Smooth muscle cell (in vitro differentiated cells): ENCODE measurements at regions not wholly inside any gene's neighbourhood (a gene's known extent, or its start where the extent isn't known, plus 50 kb on each side); places are given as distances from the start of the nearest gene placed in this dataset.
"Not testable (repeated sequence)": the region's sequence is repeated elsewhere in the genome, so short reads cannot be mapped to it uniquely, and the experiment has no call there.

Experiments
- DNase-seq: peaks from one replicate; lab custom pipeline; 2025; ENCODE audit not compliant: unreplicated experiment; lab: John Stamatoyannopoulos, UW
- H2AFZ ChIP-seq: fragments of 200-600 bp; sonication (generic); 2 replicates; pipeline ENCODE4 v1.6.0; 2016; ENCODE audit warnings: antibody characterized with exemption, low read depth, mild to moderate bottlenecking
- H3F3A ChIP-seq: fragments of 200-600 bp; sonication (generic); 2 replicates; pipeline ENCODE4 v1.6.0; 2017; ENCODE audit warnings: antibody characterized with exemption, low read depth
- H3K27ac ChIP-seq: fragments of 200-600 bp; sonication (generic); 2 replicates; pipeline ENCODE4 v1.5.1; 2016; ENCODE audit warnings: low read depth, mild to moderate bottlenecking
- H3K27me3 ChIP-seq: fragments of 200-600 bp; sonication (generic); 2 replicates; pipeline ENCODE4 v1.6.1; 2016; ENCODE audit warnings: low read depth, mild to moderate bottlenecking
- H3K36me3 ChIP-seq: fragments of 200-600 bp; sonication (generic); 2 replicates; pipeline ENCODE4 v1.5.1; 2016; ENCODE audit warnings: low read depth
- H3K4me1 ChIP-seq: fragments of 200-600 bp; sonication (generic); 2 replicates; pipeline ENCODE4 v1.5.1; 2016; ENCODE audit warnings: low read depth
- H3K4me2 ChIP-seq: fragments of 200-600 bp; sonication (generic); 2 replicates; pipeline ENCODE4 v1.6.0; 2016; ENCODE audit warnings: mild to moderate bottlenecking
- H3K4me3 ChIP-seq: fragments of 200-600 bp; sonication (generic); 2 replicates; pipeline ENCODE4 v1.5.1; 2016; ENCODE audit warnings: mild to moderate bottlenecking
- H3K79me2 ChIP-seq: fragments of 200-600 bp; sonication (generic); 2 replicates; pipeline ENCODE4 v1.6.0; 2016; ENCODE audit warnings: low read depth, mild to moderate bottlenecking
- H3K9ac ChIP-seq: fragments of 200-600 bp; sonication (generic); 2 replicates; pipeline ENCODE4 v1.6.0; 2016; ENCODE audit warnings: low read depth
- H3K9me3 ChIP-seq: fragments of 200-600 bp; sonication (generic); replicated peaks from 2 replicates; pipeline ENCODE4 v1.5.1; 2016; ENCODE audit warnings: low read depth
- H4K20me1 ChIP-seq: fragments of 200-600 bp; sonication (generic); 2 replicates; pipeline ENCODE4 v1.6.0; 2016; ENCODE audit warnings: low read depth
- CTCF ChIP-seq: fragments of 200-600 bp; sonication (generic); IDR thresholded peaks from 2 replicates; pipeline ENCODE4 v1.5.1; 2017; ENCODE audit warnings: borderline replicate concordance, mild to moderate bottlenecking, antibody characterized with exemption; ENCODE audit not compliant: insufficient read depth, poor library complexity, severe bottlenecking
- WGBS: methylation state at CpG from one replicate; pipeline ENCODE4 v1.1.7; 2016; ENCODE audit warnings: low lambda C conversion rate; 5-methylcytosine and 5-hydroxymethylcytosine counted together

GRCh38 chr5:91787718-91788117 is 404.6 kb upstream of the ARRDC3 start:
- Histone ChIP-seq H3K4me2 (no peak overlapping the region), H3K79me2 (no peaks in the 10 kb centered on the region), H3K4me3 (no peak overlapping the region), H3K9ac (no peak overlapping the region), H2AFZ (no peak overlapping the region), H3K4me1 (no peaks in the 10 kb centered on the region), H3K27me3 (no peaks in the 10 kb centered on the region), H4K20me1 (no peaks in the 10 kb centered on the region), H3K36me3 (no peaks in the 10 kb centered on the region), H3F3A (no peaks in the 10 kb centered on the region), H3K9me3 (no peaks in the 10 kb centered on the region), H3K27ac (no peak overlapping the region)
- 41% methylated on average over 1 of the region's 1 CpG for WGBS
- TF ChIP-seq CTCF, result no peak
- DNase-seq, result no peak

- DNase-seq, result no peak
- Histone ChIP-seq H3F3A (no peaks in the 10 kb centered on the region), H3K27ac (no peak overlapping the region), H3K27me3 (no peaks in the 10 kb centered on the region), H2AFZ (no peak overlapping the region), H3K4me1 (no peaks in the 10 kb centered on the region), H3K79me2 (no peaks in the 10 kb centered on the region), H3K9ac (no peak overlapping the region), H3K4me3 (no peak overlapping the region), H3K9me3 (no peaks in the 10 kb centered on the region), H4K20me1 (no peaks in the 10 kb centered on the region), H3K36me3 (no peaks in the 10 kb centered on the region), H3K4me2 (no peak overlapping the region)
- no peak for TF ChIP-seq CTCF
- 88% methylated on average over 2 of the region's 2 CpGs for WGBS
Measured at GRCh38 chr5:91777671-91778070, 394.6 kb upstream of the ARRDC3 start.

DNA sequence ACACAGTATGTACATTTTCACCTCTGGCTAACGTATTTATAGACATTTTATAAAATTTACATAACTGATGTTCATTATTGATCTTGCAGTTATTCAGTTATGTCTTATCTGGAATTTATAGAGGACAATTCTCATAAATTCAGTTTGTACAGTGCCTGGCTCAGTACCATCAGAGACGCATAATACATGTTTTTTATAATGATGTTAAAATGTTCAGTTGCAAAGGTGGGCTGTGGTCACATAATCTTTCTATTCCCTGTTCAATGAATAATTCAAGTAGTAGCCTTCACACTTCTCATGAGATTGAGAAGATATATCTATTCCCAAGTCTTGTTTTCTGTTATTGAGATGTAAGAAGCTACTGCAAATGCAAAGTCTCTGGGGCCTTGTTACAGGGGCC is 393.1 kb upstream of the ARRDC3 start:
- Histone ChIP-seq H3K4me1 (no peaks in the 10 kb centered on the region), H3K36me3 (no peaks in the 10 kb centered on the region), H3K4me2 (no peak overlapping the region), H3K9ac (no peak overlapping the region), H3F3A (no peaks in the 10 kb centered on the region), H3K79me2 (no peaks in the 10 kb centered on the region), H2AFZ (no peak overlapping the region), H4K20me1 (no peaks in the 10 kb centered on the region), H3K9me3 (no peaks in the 10 kb centered on the region), H3K4me3 (no peak overlapping the region), H3K27ac (no peak overlapping the region), H3K27me3 (no peaks in the 10 kb centered on the region)
- DNase-seq, result no peak
- WGBS, result 91% methylated on average over 2 of the region's 2 CpGs
- no peak for TF ChIP-seq CTCF

DNA sequence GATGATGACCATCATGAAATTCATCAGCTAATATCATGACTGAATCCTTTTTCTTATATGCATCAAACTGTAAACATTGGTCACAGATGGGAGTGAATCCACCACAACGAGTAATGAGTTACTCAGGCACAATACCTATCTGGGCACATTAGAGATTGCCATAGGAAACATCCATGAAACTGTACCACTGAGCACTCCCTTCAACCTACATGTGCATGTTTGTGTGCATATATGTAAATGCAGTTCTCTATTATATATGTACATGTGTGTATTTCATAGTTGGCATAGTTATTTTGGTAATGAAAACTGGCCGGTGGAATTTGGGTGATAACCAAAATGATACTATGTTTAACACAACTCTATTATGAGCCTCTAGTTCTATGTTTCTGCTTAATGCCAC is 387.3 kb upstream of the ARRDC3 start:
- DNase-seq, result no peak
- no peak for TF ChIP-seq CTCF
- Histone ChIP-seq H3K4me3 (no peak overlapping the region), H3K4me2 (no peak overlapping the region), H3K27me3 (no peaks in the 10 kb centered on the region), H3K4me1 (no peaks in the 10 kb centered on the region), H3K27ac (no peak overlapping the region), H3F3A (no peaks in the 10 kb centered on the region), H3K9ac (no peak overlapping the region), H3K9me3 (no peaks in the 10 kb centered on the region), H4K20me1 (no peaks in the 10 kb centered on the region), H2AFZ (no peak overlapping the region), H3K36me3 (no peaks in the 10 kb centered on the region), H3K79me2 (no peaks in the 10 kb centered on the region)
- WGBS, result 94% methylated on average over 2 of the region's 2 CpGs

- H3K27ac ChIP-seq, H3K4me1 ChIP-seq, H3K79me2 ChIP-seq, H3K27me3 ChIP-seq, H3K4me2 ChIP-seq, H3F3A ChIP-seq, DNase-seq, H3K4me3 ChIP-seq, H3K9me3 ChIP-seq, H2AFZ ChIP-seq, H3K9ac ChIP-seq, H3K36me3 ChIP-seq, H4K20me1 ChIP-seq: not testable (repeated sequence)
- WGBS, result 91% methylated on average over 4 of the region's 4 CpGs
Measured at GRCh38 chr5:91757383-91757782, 374.3 kb upstream of the ARRDC3 start.
